K562 (cell line): ENCODE measurements at regions not wholly inside any gene's neighbourhood (a gene's known extent, or its start where the extent isn't known, plus 50 kb on each side); places are given as distances from the start of the nearest gene placed in this dataset.

Experiments
- ATAC-seq: fragments of 200-7000 bp; cut with Tn5 transposase; 3 replicates; pipeline ENCODE4 v1.9.1; 2020; ENCODE audit warnings: moderate library complexity
- BruUV-seq: library from RNA; stranded (reverse); fragments of 400-500 nt; replicated peaks from 2 replicates; lab custom pipeline; 2021; lab: Mats Ljungman, UMichigan
- CTCF ChIA-PET: fragments of 300-600 bp; formaldehyde crosslinking; extraction: SDS; loops from one replicate; lab custom pipeline; 2021; ENCODE audit warnings: low intra/inter-chr PET ratio; lab: Yijun Ruan, JAX
- POLR2A ChIA-PET: fragments of 300-600, 350-650 bp; sonication (Branson Sonifier 250); formaldehyde crosslinking; extraction: SDS; loops from one replicate; lab custom pipeline; 2021; ENCODE audit warnings: antibody characterized with exemption, inconsistent platforms; lab: Yijun Ruan, JAX
- DNase-seq, 4 experiments: peaks; one replicate each; pipeline versions ENCODE4 v3.0.0 to v3.0.0-alpha.2; 2011 to 2018; ENCODE audit warnings: low spot score in 3 of 4, mixed read lengths in 3 of 4; ENCODE audit errors: extremely low read depth in 1 of 4
- FAIRE-seq: peaks from 2 replicates; lab custom pipeline; 2011; peaks lifted over from hg19 to GRCh38; lab: Jason Lieb, UNC
- H2AFZ ChIP-seq: 2 replicates; pipeline ENCODE4 v1.6.0; 2011; ENCODE audit warnings: low read depth, low read length, control low read depth, inconsistent platforms
- H3K27ac ChIP-seq: fragments of 200-600 bp; 3 replicates; pipeline ENCODE4 v1.8.0; 2011; ENCODE audit warnings: low read depth, mild to moderate bottlenecking, control low read depth, inconsistent platforms, low read length, moderate library complexity, mixed read lengths; ENCODE audit errors: extremely low read depth
- H3K27me3 ChIP-seq, 2 experiments: fragments of 300-600 bp in 1 of 2; 2 replicates in 1 of 2; 3 replicates in 1 of 2; pipeline versions ENCODE4 v1.6.0 to v1.8.0; 2011; ENCODE audit warnings: inconsistent platforms in 2 of 2, low read length in 2 of 2, mild to moderate bottlenecking in 1 of 2, mixed read lengths in 1 of 2, moderate library complexity in 1 of 2; ENCODE audit not compliant: control insufficient read depth in 2 of 2, insufficient read depth in 2 of 2
- H3K36me3 ChIP-seq: fragments of 300-600 bp; 3 replicates; pipeline ENCODE4 v1.8.0; 2011; ENCODE audit warnings: mild to moderate bottlenecking, low read length, inconsistent platforms; ENCODE audit not compliant: control insufficient read depth, insufficient read depth
- H3K4me1 ChIP-seq, 2 experiments: fragments of 200-600 bp in 1 of 2; replicated peaks in 1 of 2; 2 replicates in 1 of 2; 3 replicates in 1 of 2; pipeline versions ENCODE4 v1.5.1 to v1.8.0; 2011; ENCODE audit warnings: inconsistent platforms in 2 of 2, low read length in 2 of 2, mild to moderate bottlenecking in 1 of 2, mixed read lengths in 1 of 2, moderate library complexity in 1 of 2; ENCODE audit not compliant: control insufficient read depth in 2 of 2, insufficient read depth in 2 of 2
- H3K4me2 ChIP-seq: 2 replicates; pipeline ENCODE4 v1.6.1; 2011; ENCODE audit warnings: low read length, control low read depth, inconsistent platforms, mixed read lengths; ENCODE audit not compliant: insufficient read depth
- H3K4me3 ChIP-seq: fragments of 200-600 bp; sonication (generic), shearing (Covaris generic); 2 replicates; pipeline ENCODE4 v1.5.1; 2016; ENCODE audit warnings: control low read depth, inconsistent platforms
- H3K79me2 ChIP-seq: fragments of 200-600 bp; 3 replicates; pipeline ENCODE4 v1.8.0; 2011; ENCODE audit warnings: low read length, inconsistent platforms; ENCODE audit not compliant: control insufficient read depth, insufficient read depth
- H3K9ac ChIP-seq, 2 experiments: 2 replicates each; pipeline versions ENCODE4 v1.6.0 to v1.6.1; 2011; ENCODE audit warnings: low read depth in 2 of 2, low read length in 2 of 2, control low read depth in 1 of 2, inconsistent platforms in 1 of 2, mild to moderate bottlenecking in 1 of 2, mixed read lengths in 1 of 2; ENCODE audit not compliant: insufficient read depth in 1 of 2
- H3K9me1 ChIP-seq: one replicate; pipeline ENCODE4 v1.6.0; 2011; ENCODE audit warnings: inconsistent platforms, mild to moderate bottlenecking, low read length, moderate library complexity; ENCODE audit not compliant: control insufficient read depth, insufficient read depth
- H3K9me3 ChIP-seq: replicated peaks from 2 replicates; pipeline ENCODE4 v1.5.1; 2011; ENCODE audit warnings: low read depth, low read length, inconsistent platforms; ENCODE audit not compliant: control insufficient read depth, insufficient read depth
- H4K20me1 ChIP-seq: replicated peaks from 2 replicates; pipeline ENCODE4 v1.6.1; 2011; ENCODE audit warnings: low read length, inconsistent platforms, mixed read lengths; ENCODE audit not compliant: control insufficient read depth, insufficient read depth
- BCOR ChIP-seq: fragments of 450-650 bp; IDR thresholded peaks from 2 replicates; pipeline ENCODE4 v1.6.1; 2016
- EP400 ChIP-seq: fragments of 450-650 bp; IDR thresholded peaks from 2 replicates; pipeline ENCODE4 v1.6.1; 2017; ENCODE audit warnings: antibody characterized with exemption, mild to moderate bottlenecking, moderate library complexity
- ETV6 ChIP-seq, 3 experiments: fragments of 150-350 bp in 1 of 3; sonication (generic) in 1 of 3; formaldehyde crosslinking in 1 of 3; IDR thresholded peaks; 2 replicates each; pipeline versions ENCODE4 v1.6.1 to v1.8.0; 2014 to 2022; ENCODE audit warnings: borderline replicate concordance in 2 of 3, low read depth in 2 of 3, antibody characterized with exemption in 1 of 3, low read length in 1 of 3, mild to moderate bottlenecking in 1 of 3, missing genetic modification reagents in 1 of 3
- HIVEP1 ChIP-seq: fragments of 250-450 bp; sonication (Bioruptor Pico); IDR thresholded peaks from 2 replicates; pipeline ENCODE4 v1.4.0; 2020; ENCODE audit warnings: mild to moderate bottlenecking
- MAFK ChIP-seq: IDR thresholded peaks from 2 replicates; pipeline ENCODE4 v1.6.1; 2011; ENCODE audit warnings: low read length, improper control_type of control experiment
- POLR3A ChIP-seq: IDR thresholded peaks from 2 replicates; pipeline ENCODE4 v1.6.1; 2011; ENCODE audit warnings: borderline replicate concordance, mild to moderate bottlenecking, moderate library complexity; ENCODE audit not compliant: insufficient read length, insufficient read depth; ENCODE audit errors: extremely low read depth
- SRSF9 ChIP-seq: fragments of 200-400 bp; formaldehyde crosslinking; IDR thresholded peaks from 2 replicates; pipeline ENCODE4 v1.6.1; 2017; ENCODE audit warnings: low read depth, low read length, borderline replicate concordance
- ZFP30 ChIP-seq: fragments of 250-450 bp; sonication (Bioruptor Pico); IDR thresholded peaks from 2 replicates; pipeline ENCODE4 v1.8.0; 2022; ENCODE audit warnings: moderate library complexity, mild to moderate bottlenecking, inconsistent platforms, borderline replicate concordance
- WGBS: fragments of 100-300 bp; shearing (Covaris generic); methylation state at CpG from one replicate; pipeline ENCODE4 v1.1.6; 2016; ENCODE audit warnings: low coverage, mixed read lengths; ENCODE audit not compliant: insufficient coverage; ENCODE audit errors: missing lambda C conversion rate; 5-methylcytosine and 5-hydroxymethylcytosine counted together
- in situ Hi-C: fragments of 300-500 bp; cut with MboI; formaldehyde crosslinking; loops from 4 replicates; pipeline ENCODE4 v1.15.0; 2018; ENCODE audit warnings: inconsistent platforms, mixed read lengths
- intact Hi-C: fragments of 100-400 bp; cut with micrococcal nuclease; formaldehyde crosslinking; loops from 2 replicates; pipeline ENCODE4 v1.14.2; 2022

- no peaks in the 10 kb centered on the region for H3K79me2 ChIP-seq
- no peak overlapping the region for H2AFZ ChIP-seq
- no peaks in the 10 kb centered on the region for H3K36me3 ChIP-seq
- intact Hi-C loops (no loop called here), in situ Hi-C loops (no loop called here)
- H3K9me3 ChIP-seq: no peaks in the 10 kb centered on the region
- no peak for DNase-seq
- FAIRE-seq: no peak
- ChIA-PET CTCF (no interaction called here), POLR2A (no interaction called here)
- no peaks in the 10 kb centered on the region for H4K20me1 ChIP-seq
- no peak overlapping the region for H3K27ac ChIP-seq
- TF ChIP-seq ETV6 (IDR thresholded peaks at IDR 0.05; ENCODE audit: borderline replicate concordance in 1 of 2, low read depth in 2 of 2, low read length in 1 of 2) (no peak), ETV6 (CRISPR knock-in tag; IDR thresholded peaks at IDR 0.05; ENCODE audit: borderline replicate concordance) (no peak), SRSF9 (no peak), POLR3A (no peak), HIVEP1 (no peak), EP400 (no peak), ZFP30 (CRISPR knock-in tag) (no peak), MAFK (no peak), BCOR (no peak)
- H3K9ac ChIP-seq: no peak overlapping the region
- 4% methylated on average over 8 of the region's 8 CpGs for WGBS
- BruUV-seq: no TSS peak
- H3K4me2 ChIP-seq: no peak overlapping the region
- H3K4me1 ChIP-seq: no peaks in the 10 kb centered on the region
- no peaks in the 10 kb centered on the region for H3K27me3 ChIP-seq
- no peaks in the 10 kb centered on the region for H3K9me1 ChIP-seq
- H3K4me3 ChIP-seq: no peak overlapping the region
- no peak for ATAC-seq
These were observed 270.1 kb upstream of the PRICKLE1 start for GRCh38 chr12:42859612-42860011.
